Hepatic stellate cell (primary cell): ENCODE measurements at regions not wholly inside any gene's neighbourhood (a gene's known extent, or its start where the extent isn't known, plus 50 kb on each side); places are given as distances from the start of the nearest gene placed in this dataset.

Experiments
- DNase-seq: peaks from one replicate; pipeline ENCODE4 v3.0.0; 2011; ENCODE audit warnings: low spot score

GRCh38 chr18:45317948-45318640, 297.2 kb upstream of the SLC14A2 start:
- DNase-seq: no peak

GRCh38 chr18:45320724-45321123, 294.6 kb upstream of the SLC14A2 start:
- DNase-seq: no peak

- no peak for DNase-seq
These were observed 293.8 kb upstream of the SLC14A2 start for GRCh38 chr18:45321520-45321919.

- DNase-seq: no peak
These were observed 292.9 kb upstream of the SLC14A2 start for GRCh38 chr18:45322343-45322742.

- no peak for DNase-seq
These were observed 291.2 kb upstream of the SLC14A2 start for GRCh38 chr18:45324101-45324494.

- DNase-seq: no peak
These were observed 290.7 kb upstream of the SLC14A2 start for GRCh38 chr18:45324495-45325113.

GRCh38 chr18:45325778-45326177, 289.5 kb upstream of the SLC14A2 start:
- DNase-seq: no peak

- DNase-seq: no peak
These were observed 288.8 kb upstream of the SLC14A2 start for GRCh38 chr18:45326505-45326904.

GRCh38 chr18:45328296-45328695, 287.0 kb upstream of the SLC14A2 start:
- no peak for DNase-seq

- no peak for DNase-seq
These were observed 286.5 kb upstream of the SLC14A2 start for GRCh38 chr18:45328811-45329210.

- DNase-seq: no peak
These were observed 286.0 kb upstream of the SLC14A2 start for GRCh38 chr18:45329316-45329715.

- DNase-seq: no peak
These were observed 285.1 kb upstream of the SLC14A2 start for GRCh38 chr18:45330170-45330594.

- no peak for DNase-seq
These were observed 282.4 kb upstream of the SLC14A2 start for GRCh38 chr18:45332871-45333270.

- DNase-seq: no peak
These were observed 281.1 kb upstream of the SLC14A2 start for GRCh38 chr18:45334191-45334590.

GRCh38 chr18:45335282-45336043, 279.8 kb upstream of the SLC14A2 start:
- no peak for DNase-seq

- no peak for DNase-seq
These were observed 278.8 kb upstream of the SLC14A2 start for GRCh38 chr18:45336448-45336847.

- no peak for DNase-seq
These were observed 277.8 kb upstream of the SLC14A2 start for GRCh38 chr18:45337477-45337876.

- DNase-seq: no peak
These were observed 275.3 kb upstream of the SLC14A2 start for GRCh38 chr18:45339810-45340550.

- no peak for DNase-seq
These were observed 274.4 kb upstream of the SLC14A2 start for GRCh38 chr18:45340884-45341283.

- DNase-seq: no peak
These were observed 273.8 kb upstream of the SLC14A2 start for GRCh38 chr18:45341454-45341853.

- no peak for DNase-seq
These were observed 273.1 kb upstream of the SLC14A2 start for GRCh38 chr18:45342166-45342565.

- DNase-seq: no peak
These were observed 272.6 kb upstream of the SLC14A2 start for GRCh38 chr18:45342653-45343052.
